H9 (cell line): ENCODE measurements at regions not wholly inside any gene's neighbourhood (a gene's known extent, or its start where the extent isn't known, plus 50 kb on each side); places are given as distances from the start of the nearest gene placed in this dataset.

Experiments
- DNase-seq: peaks from one replicate; pipeline ENCODE4 v3.0.0-alpha.2; 2017
- H2AFZ ChIP-seq: one replicate; pipeline ENCODE4 v1.6.1; 2013; ENCODE audit warnings: mild to moderate bottlenecking, low read length, control low read depth, moderate library complexity
- H2AK5ac ChIP-seq: 2 replicates; pipeline ENCODE4 v1.6.1; 2013; ENCODE audit warnings: low read length, control low read depth, mixed read lengths; ENCODE audit not compliant: insufficient read length
- H2BK120ac ChIP-seq: one replicate; pipeline ENCODE4 v1.6.1; 2013; ENCODE audit warnings: low read depth, mild to moderate bottlenecking, low read length, control low read depth, inconsistent platforms; ENCODE audit not compliant: poor library complexity, severe bottlenecking
- H2BK12ac ChIP-seq: 2 replicates; pipeline ENCODE4 v1.6.1; 2013; ENCODE audit warnings: low read length, control low read depth, mixed read lengths, low read depth; ENCODE audit not compliant: insufficient read length
- H2BK15ac ChIP-seq: 2 replicates; pipeline ENCODE4 v1.6.1; 2013; ENCODE audit warnings: low read depth, low read length, control low read depth
- H2BK20ac ChIP-seq: one replicate; pipeline ENCODE4 v1.6.1; 2013; ENCODE audit warnings: low read depth, mild to moderate bottlenecking, low read length, control low read depth, inconsistent platforms; ENCODE audit not compliant: poor library complexity, severe bottlenecking
- H2BK5ac ChIP-seq: 2 replicates; pipeline ENCODE4 v1.6.1; 2013; ENCODE audit warnings: low read length, control low read depth, mixed read lengths; ENCODE audit not compliant: insufficient read length
- H3K14ac ChIP-seq: 2 replicates; pipeline ENCODE4 v1.6.1; 2013; ENCODE audit warnings: low read length, control low read depth; ENCODE audit not compliant: insufficient read depth
- H3K18ac ChIP-seq: 2 replicates; pipeline ENCODE4 v1.6.1; 2013; ENCODE audit warnings: low read depth, mild to moderate bottlenecking, mixed read lengths, low read length, control low read depth; ENCODE audit not compliant: insufficient read length
- H3K23ac ChIP-seq: 2 replicates; pipeline ENCODE4 v1.6.1; 2013; ENCODE audit warnings: low read length, control low read depth, mixed read lengths, low read depth; ENCODE audit not compliant: insufficient read length
- H3K23me2 ChIP-seq: 2 replicates; pipeline ENCODE4 v1.6.1; 2013; ENCODE audit warnings: low read depth, mild to moderate bottlenecking, mixed read lengths, low read length, control low read depth; ENCODE audit not compliant: insufficient read length, poor library complexity, severe bottlenecking
- H3K27ac ChIP-seq: 2 replicates; pipeline ENCODE4 v1.5.1; 2013; ENCODE audit warnings: low read length, control low read depth, mixed read lengths, low read depth; ENCODE audit not compliant: insufficient read length
- H3K27me3 ChIP-seq: 2 replicates; pipeline ENCODE4 v1.6.1; 2013; ENCODE audit warnings: low read length, control low read depth, inconsistent platforms; ENCODE audit not compliant: insufficient read depth
- H3K4ac ChIP-seq: 2 replicates; pipeline ENCODE4 v1.6.1; 2013; ENCODE audit warnings: low read depth, mild to moderate bottlenecking, control low read depth, inconsistent platforms, low read length, moderate library complexity
- H3K4me1 ChIP-seq: 2 replicates; pipeline ENCODE4 v1.6.1; 2013; ENCODE audit warnings: low read length, control low read depth, inconsistent platforms; ENCODE audit not compliant: insufficient read depth
- H3K4me2 ChIP-seq: 2 replicates; pipeline ENCODE4 v1.6.1; 2013; ENCODE audit warnings: low read length, control low read depth, mixed read lengths; ENCODE audit not compliant: insufficient read length, insufficient read depth
- H3K56ac ChIP-seq: 2 replicates; pipeline ENCODE4 v1.6.1; 2013; ENCODE audit warnings: low read depth, mild to moderate bottlenecking, mixed read lengths, low read length, control low read depth; ENCODE audit not compliant: insufficient read length
- H3K79me1 ChIP-seq: 2 replicates; pipeline ENCODE4 v1.6.1; 2013; ENCODE audit warnings: low read depth, mild to moderate bottlenecking, moderate library complexity, low read length, control low read depth, inconsistent platforms; ENCODE audit not compliant: insufficient read depth, poor library complexity, severe bottlenecking
- H3K79me2 ChIP-seq: 2 replicates; pipeline ENCODE4 v1.6.1; 2013; ENCODE audit warnings: low read length, control low read depth, inconsistent platforms; ENCODE audit not compliant: insufficient read depth
- H3K9ac ChIP-seq: 2 replicates; pipeline ENCODE4 v1.6.1; 2013; ENCODE audit warnings: low read length, control low read depth, mixed read lengths; ENCODE audit not compliant: insufficient read length; ENCODE audit errors: extremely low read depth
- H3K9me3 ChIP-seq: one replicate; pipeline ENCODE4 v1.6.1; 2013; ENCODE audit warnings: low read depth, low read length, inconsistent platforms; ENCODE audit not compliant: control insufficient read depth
- H3T11ph ChIP-seq: one replicate; pipeline ENCODE4 v1.6.1; 2013; ENCODE audit warnings: mild to moderate bottlenecking, low read length, control low read depth, inconsistent platforms
- H4K20me1 ChIP-seq: one replicate; pipeline ENCODE4 v1.6.1; 2013; ENCODE audit not compliant: control insufficient read depth, insufficient read length, insufficient read depth
- H4K5ac ChIP-seq: 2 replicates; pipeline ENCODE4 v1.6.1; 2013; ENCODE audit warnings: low read depth, mild to moderate bottlenecking, mixed read lengths, low read length, control low read depth; ENCODE audit not compliant: insufficient read length
- H4K8ac ChIP-seq: replicated peaks from 2 replicates; pipeline ENCODE4 v1.6.1; 2013; ENCODE audit warnings: low read length, control low read depth, mixed read lengths, low read depth; ENCODE audit not compliant: insufficient read length
- H4K91ac ChIP-seq: 2 replicates; pipeline ENCODE4 v1.6.1; 2013; ENCODE audit warnings: low read depth, mild to moderate bottlenecking, moderate library complexity, mixed read lengths, low read length, control low read depth; ENCODE audit not compliant: insufficient read length
- H3K27ac Mint-ChIP-seq, 3 experiments: 2 replicates in 2 of 3; 3 replicates in 1 of 3; pipeline ENCODE4 v1.8.0; 2020 to 2021; ENCODE audit warnings: mixed read lengths in 3 of 3, mild to moderate bottlenecking in 1 of 3, moderate library complexity in 1 of 3
- H3K27me3 Mint-ChIP-seq: 2 replicates; pipeline ENCODE4 v1.8.0; 2021; ENCODE audit warnings: low read depth, mild to moderate bottlenecking, moderate library complexity, mixed read lengths
- H3K36me3 Mint-ChIP-seq, 3 experiments: 2 replicates in 2 of 3; 3 replicates in 1 of 3; pipeline ENCODE4 v1.8.0; 2020 to 2021; ENCODE audit warnings: low read depth in 3 of 3, mixed read lengths in 3 of 3; ENCODE audit not compliant: insufficient read depth in 1 of 3
- H3K4me1 Mint-ChIP-seq, 2 experiments: 2 replicates each; pipeline ENCODE4 v1.8.0; 2020; ENCODE audit warnings: mixed read lengths in 2 of 2
- H3K4me3 Mint-ChIP-seq, 2 experiments: 2 replicates in 1 of 2; 3 replicates in 1 of 2; pipeline ENCODE4 v1.8.0; 2020 to 2021; ENCODE audit warnings: mild to moderate bottlenecking in 2 of 2, mixed read lengths in 2 of 2, moderate library complexity in 1 of 2
- H3K9me3 Mint-ChIP-seq, 2 experiments: 2 replicates in 1 of 2; 3 replicates in 1 of 2; pipeline ENCODE4 v1.8.0; 2020; ENCODE audit warnings: mild to moderate bottlenecking in 2 of 2, mixed read lengths in 2 of 2, moderate library complexity in 1 of 2
- WGBS: extraction: QIAGEN DNeasy Blood & Tissue Kit; methylation state at CpG from one replicate; pipeline ENCODE4 v1.1.7; 2013; ENCODE audit warnings: missing lambda C conversion rate, low lambda C conversion rate, mixed read lengths; ENCODE audit not compliant: insufficient read length; ENCODE audit errors: extremely low coverage; 5-methylcytosine and 5-hydroxymethylcytosine counted together
- TF ChIP-seq, protein P1 (sequence below): fragments of 200-600 bp; sonication (generic); conservative IDR thresholded peaks from 3 replicates; pipeline ENCODE4 v1.8.0; 2021; ENCODE audit warnings: antibody characterized with exemption, mild to moderate bottlenecking

DNA sequence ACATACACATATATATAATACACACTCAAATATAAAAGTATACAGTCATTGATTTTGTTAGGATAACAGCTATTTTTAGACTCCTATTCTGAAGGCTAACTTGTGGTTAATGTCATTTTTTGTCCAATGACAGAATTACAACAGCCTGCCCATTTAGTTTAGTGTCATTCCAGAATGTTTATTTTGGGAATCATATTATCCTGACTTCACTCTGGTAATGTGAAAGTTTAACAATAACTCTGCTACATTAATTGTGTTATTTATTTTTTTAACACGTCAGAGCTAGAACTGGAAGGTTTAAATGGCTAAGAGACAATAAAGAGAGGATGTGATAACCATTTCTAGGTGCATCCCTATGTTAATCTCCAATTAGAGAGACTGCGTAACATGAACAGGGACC is 648.1 kb downstream of the USP25 start:
- Histone ChIP-seq H3K23me2 (no peaks in the 10 kb centered on the region), H3K79me1 (no peaks in the 10 kb centered on the region), H3K4me2 (no peak overlapping the region), H4K91ac (no peak overlapping the region), H2BK12ac (no peak overlapping the region), H3K9me3 (no peaks in the 10 kb centered on the region), H3K4ac (no peak overlapping the region), H3K4me1 (no peaks in the 10 kb centered on the region), H3K56ac (no peak overlapping the region), H3K27me3 (no peaks in the 10 kb centered on the region), H3K14ac (no peak overlapping the region), H2BK20ac (no peak overlapping the region), H2BK5ac (no peak overlapping the region), H3K27ac (no peak overlapping the region), H3K9ac (no peak overlapping the region), H3K79me2 (no peaks in the 10 kb centered on the region), H3K23ac (no peak overlapping the region), H2BK15ac (no peak overlapping the region), H4K20me1 (no peaks in the 10 kb centered on the region), H2BK120ac (no peak overlapping the region), H4K5ac (no peak overlapping the region), H2AFZ (no peak overlapping the region), H3K18ac (no peak overlapping the region), H2AK5ac (no peak overlapping the region), H3T11ph (no peak overlapping the region), H4K8ac (no peak overlapping the region)
- no peaks in the 10 kb centered on the region for H3K36me3 Mint-ChIP-seq
- no peak overlapping the region for H3K4me3 Mint-ChIP-seq
- TF ChIP-seq, protein P1, sequence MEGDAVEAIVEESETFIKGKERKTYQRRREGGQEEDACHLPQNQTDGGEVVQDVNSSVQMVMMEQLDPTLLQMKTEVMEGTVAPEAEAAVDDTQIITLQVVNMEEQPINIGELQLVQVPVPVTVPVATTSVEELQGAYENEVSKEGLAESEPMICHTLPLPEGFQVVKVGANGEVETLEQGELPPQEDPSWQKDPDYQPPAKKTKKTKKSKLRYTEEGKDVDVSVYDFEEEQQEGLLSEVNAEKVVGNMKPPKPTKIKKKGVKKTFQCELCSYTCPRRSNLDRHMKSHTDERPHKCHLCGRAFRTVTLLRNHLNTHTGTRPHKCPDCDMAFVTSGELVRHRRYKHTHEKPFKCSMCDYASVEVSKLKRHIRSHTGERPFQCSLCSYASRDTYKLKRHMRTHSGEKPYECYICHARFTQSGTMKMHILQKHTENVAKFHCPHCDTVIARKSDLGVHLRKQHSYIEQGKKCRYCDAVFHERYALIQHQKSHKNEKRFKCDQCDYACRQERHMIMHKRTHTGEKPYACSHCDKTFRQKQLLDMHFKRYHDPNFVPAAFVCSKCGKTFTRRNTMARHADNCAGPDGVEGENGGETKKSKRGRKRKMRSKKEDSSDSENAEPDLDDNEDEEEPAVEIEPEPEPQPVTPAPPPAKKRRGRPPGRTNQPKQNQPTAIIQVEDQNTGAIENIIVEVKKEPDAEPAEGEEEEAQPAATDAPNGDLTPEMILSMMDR = no peak
- DNase-seq = no peak
- H3K27me3 Mint-ChIP-seq = no peaks in the 10 kb centered on the region
- H3K9me3 Mint-ChIP-seq = no peaks in the 10 kb centered on the region
- no peak overlapping the region for H3K27ac Mint-ChIP-seq
- no CpG with 5 or more reads among the region's 2 CpGs for WGBS
- 0 out of 4 replicates have a peak, but pooled peaks cover 0 to 3% of the 10 kb centered on the region in 2 experiments for H3K4me1 Mint-ChIP-seq
